ENCODE measurements at regions not wholly inside any gene's neighbourhood (a gene's known extent, or its start where the extent isn't known, plus 50 kb on each side); places are given as distances from the start of the nearest gene placed in this dataset.

- Histone ChIP-seq H3K36me3 (no peaks in the 10 kb centered on the region), H3K4me1 (no peaks in the 10 kb centered on the region), H3K27me3 (no peaks in the 10 kb centered on the region), H3K27ac (no peak overlapping the region), H3K9me3 (peaks cover 0 to 14% (median 0%) of the 10 kb centered on the region in 11 donors), H3K4me3 (no peak overlapping the region)
- DNase-seq, result no peak
- WGBS, 2 donors, result 24 to 27% methylated on average over 1 of the region's 1 CpG
- no peak for TF ChIP-seq CTCF (IDR thresholded peaks at IDR 0.05)
- no peak for ATAC-seq
- intact Hi-C loops (cut with DNase I), result no loop called here
These were observed 1655.4 kb upstream of the NUDT12 start for GRCh38 chr5:105218018-105218417.

- no peaks in the 10 kb centered on the region for H3K9me3 ChIP-seq
- no peak overlapping the region for H3K4me3 ChIP-seq
- H3K27ac ChIP-seq, result no peak overlapping the region
- H3K27me3 ChIP-seq, result no peaks in the 10 kb centered on the region
- DNase-seq (no peak), ATAC-seq (no peak)
- TF ChIP-seq CTCF (IDR thresholded peaks at IDR 0.05), result no peak
- intact Hi-C loops (cut with DNase I), result no loop called here
- no peaks in the 10 kb centered on the region for H3K36me3 ChIP-seq
- H3K4me1 ChIP-seq, result no peaks in the 10 kb centered on the region
These were observed 1650.5 kb upstream of the NUDT12 start for GRCh38 chr5:105213078-105213477.

GRCh38 chr5:105207066-105207465, 1644.5 kb upstream of the NUDT12 start:
- Histone ChIP-seq H3K4me1 (no peaks in the 10 kb centered on the region), H3K27me3 (no peaks in the 10 kb centered on the region), H3K36me3 (no peaks in the 10 kb centered on the region), H3K27ac (no peak overlapping the region), H3K4me3 (no peak overlapping the region), H3K9me3 (peaks cover 0 to 15% (median 0%) of the 10 kb centered on the region in 11 donors)
- intact Hi-C loops (cut with DNase I), result no loop called here
- no peak for ATAC-seq
- TF ChIP-seq CTCF (IDR thresholded peaks at IDR 0.05), result no peak
- 74 to 76% methylated on average over 2 of the region's 2 CpGs for WGBS, 2 donors
- DNase-seq, result no peak

- H3K27me3 ChIP-seq, result no peaks in the 10 kb centered on the region
- H3K27ac ChIP-seq, result no peak overlapping the region
- H3K4me1 ChIP-seq, result no peaks in the 10 kb centered on the region
- 82 to 84% methylated on average over 3 of the region's 3 CpGs for whole genome bisulfite sequencing, 2 donors
- intact Hi-C loops (cut with DNase I), result no loop called here
- DNase-seq (no peak), ATAC-seq (no peak)
- H3K4me3 ChIP-seq, result no peak overlapping the region
- peaks cover 0 to 34% (median 0%) of the 10 kb centered on the region in 11 donors for H3K9me3 ChIP-seq
- TF ChIP-seq CTCF (IDR thresholded peaks at IDR 0.05), result no peak
- H3K36me3 ChIP-seq, result no peaks in the 10 kb centered on the region
These were observed 1634.9 kb upstream of the NUDT12 start for GRCh38 chr5:105197531-105197930.

- Histone ChIP-seq H3K27me3 (no peaks in the 10 kb centered on the region), H3K27ac (no peak overlapping the region), H3K4me1 (no peaks in the 10 kb centered on the region), H3K9me3 (peaks cover 0 to 24% (median 0%) of the 10 kb centered on the region in 11 donors), H3K4me3 (no peak overlapping the region), H3K36me3 (no peaks in the 10 kb centered on the region)
- intact Hi-C loops (cut with DNase I), result no loop called here
- no peak for TF ChIP-seq CTCF (IDR thresholded peaks at IDR 0.05)
- DNase-seq, result no peak
- ATAC-seq, result no peak
These were observed 1633.2 kb upstream of the NUDT12 start for GRCh38 chr5:105195765-105196164.
